ENCODE measurements at regions not wholly inside any gene's neighbourhood (a gene's known extent, or its start where the extent isn't known, plus 50 kb on each side); places are given as distances from the start of the nearest gene placed in this dataset.

DNA sequence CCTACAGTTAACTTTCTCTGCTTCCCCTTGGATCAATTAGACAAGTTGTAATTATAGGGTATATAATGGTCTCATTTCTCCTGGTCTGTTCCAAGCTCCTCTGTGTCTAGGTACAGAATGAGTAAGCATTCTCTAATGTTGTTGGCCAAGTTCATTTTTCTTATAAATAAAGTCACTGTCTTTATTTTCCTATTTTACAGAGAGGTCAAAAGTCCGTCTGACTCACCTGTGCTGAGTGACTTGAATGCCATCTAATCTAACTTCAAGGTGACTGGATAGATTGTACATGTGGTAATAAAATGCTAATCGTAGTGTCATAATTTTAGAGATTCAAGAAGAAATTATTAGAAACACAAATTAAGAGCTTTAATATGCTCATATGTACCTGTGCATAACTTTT lies 500.2 kb downstream of the PDCD6IP start:
- TF ChIP-seq, protein P1, sequence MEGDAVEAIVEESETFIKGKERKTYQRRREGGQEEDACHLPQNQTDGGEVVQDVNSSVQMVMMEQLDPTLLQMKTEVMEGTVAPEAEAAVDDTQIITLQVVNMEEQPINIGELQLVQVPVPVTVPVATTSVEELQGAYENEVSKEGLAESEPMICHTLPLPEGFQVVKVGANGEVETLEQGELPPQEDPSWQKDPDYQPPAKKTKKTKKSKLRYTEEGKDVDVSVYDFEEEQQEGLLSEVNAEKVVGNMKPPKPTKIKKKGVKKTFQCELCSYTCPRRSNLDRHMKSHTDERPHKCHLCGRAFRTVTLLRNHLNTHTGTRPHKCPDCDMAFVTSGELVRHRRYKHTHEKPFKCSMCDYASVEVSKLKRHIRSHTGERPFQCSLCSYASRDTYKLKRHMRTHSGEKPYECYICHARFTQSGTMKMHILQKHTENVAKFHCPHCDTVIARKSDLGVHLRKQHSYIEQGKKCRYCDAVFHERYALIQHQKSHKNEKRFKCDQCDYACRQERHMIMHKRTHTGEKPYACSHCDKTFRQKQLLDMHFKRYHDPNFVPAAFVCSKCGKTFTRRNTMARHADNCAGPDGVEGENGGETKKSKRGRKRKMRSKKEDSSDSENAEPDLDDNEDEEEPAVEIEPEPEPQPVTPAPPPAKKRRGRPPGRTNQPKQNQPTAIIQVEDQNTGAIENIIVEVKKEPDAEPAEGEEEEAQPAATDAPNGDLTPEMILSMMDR (conservative IDR thresholded peaks at IDR 0.05; ENCODE audit: low read length) = no peak
- no peak overlapping the region for H3K4me3 ChIP-seq (ENCODE audit: low read length)

DNA sequence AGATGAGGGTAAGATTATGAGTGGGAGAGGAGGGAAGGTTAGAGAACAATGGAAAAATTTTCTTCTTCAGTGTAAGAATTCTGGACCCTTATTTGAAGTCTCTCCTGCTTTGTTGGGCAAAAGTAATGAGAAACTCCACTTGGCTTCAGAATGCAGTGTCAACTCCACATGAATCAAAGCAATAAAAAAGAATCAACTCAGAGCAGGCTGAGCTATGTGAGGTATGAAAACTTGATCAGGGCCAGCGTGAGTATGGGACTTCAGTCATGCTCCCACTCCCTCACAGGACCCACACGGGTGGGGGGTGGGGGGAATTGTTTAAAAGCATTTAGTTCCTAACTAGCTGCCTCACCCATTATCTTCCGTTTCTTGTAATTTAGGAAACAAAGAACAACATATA lies 502.2 kb downstream of the PDCD6IP start:
- no peak for DNase-seq (ENCODE audit: low read depth)
- TF ChIP-seq, protein P1 (conservative IDR thresholded peaks at IDR 0.05; ENCODE audit: low read length) = no peak
- no peak overlapping the region for H3K4me3 ChIP-seq (ENCODE audit: low read length)

More for the DNA sequence above, 500.2 kb downstream of the PDCD6IP start:
- no peak for DNase-seq (ENCODE audit: low read depth)

DNA sequence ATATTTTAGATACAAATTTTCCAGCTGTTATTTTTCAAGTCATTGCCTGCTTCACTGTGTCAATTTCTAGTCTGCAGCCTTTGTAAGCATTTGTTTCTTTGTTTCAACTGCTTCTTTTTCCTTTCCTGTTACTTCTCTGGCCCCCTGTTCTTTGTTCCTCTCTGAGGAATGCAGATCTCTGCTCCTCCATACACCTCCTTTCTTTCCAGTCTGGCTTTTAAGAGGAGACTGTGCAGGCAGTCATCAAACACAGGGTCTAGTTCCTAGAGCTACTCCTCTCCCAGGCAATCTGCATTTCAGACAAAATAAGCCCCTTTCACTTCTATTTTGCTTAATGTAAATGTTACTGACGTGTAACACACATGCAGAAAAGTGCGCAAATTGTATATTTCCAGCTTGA lies 502.9 kb downstream of the PDCD6IP start:
- no peak overlapping the region for H3K4me3 ChIP-seq (ENCODE audit: low read length)
- TF ChIP-seq, protein P1 (conservative IDR thresholded peaks at IDR 0.05; ENCODE audit: low read length) = no peak
- no peak for DNase-seq (ENCODE audit: low read depth)

DNA sequence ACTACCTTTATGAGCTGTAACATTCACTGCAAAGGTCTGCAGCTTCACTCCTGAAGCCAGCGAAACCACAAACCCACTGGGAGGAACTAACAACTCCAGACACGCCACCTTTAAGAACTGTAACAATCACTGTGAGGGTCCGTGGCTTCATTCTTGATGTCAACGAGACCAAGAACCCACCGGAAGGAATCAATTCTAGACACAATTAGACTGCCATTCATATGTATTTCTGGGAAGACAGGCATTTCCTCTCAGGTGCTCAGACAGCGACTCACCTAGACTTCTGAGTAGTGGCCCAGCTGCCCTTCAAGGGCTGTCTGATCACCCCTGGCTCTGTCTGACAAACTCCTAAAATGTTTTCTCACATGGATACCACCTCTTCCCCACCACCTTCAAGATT lies 506.8 kb downstream of the PDCD6IP start:
- H3K4me3 ChIP-seq (ENCODE audit: low read length) = no peak overlapping the region
- no peak for DNase-seq (ENCODE audit: low read depth)
- TF ChIP-seq, protein P1 (conservative IDR thresholded peaks at IDR 0.05; ENCODE audit: low read length) = no peak

DNA sequence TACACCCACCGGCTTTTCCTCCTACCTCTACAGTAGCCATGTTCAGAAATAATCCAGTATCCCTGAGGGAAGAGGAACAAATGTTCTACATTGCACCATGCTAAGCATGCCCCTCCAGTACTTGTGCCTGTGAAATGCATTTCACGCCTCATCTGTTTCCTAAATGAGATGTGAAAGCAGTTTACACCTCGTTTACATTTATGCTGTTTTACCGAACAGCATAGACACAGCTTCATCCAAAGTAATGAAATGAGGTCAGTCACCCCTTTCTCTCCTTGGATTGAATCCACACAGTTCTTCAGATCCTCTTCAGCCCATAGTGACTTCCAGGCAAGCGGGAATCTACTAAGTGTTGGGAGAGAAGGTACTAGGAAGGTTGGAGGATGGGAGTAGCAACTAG lies 514.3 kb downstream of the PDCD6IP start:
- no peak overlapping the region for H3K4me3 ChIP-seq (ENCODE audit: low read length)
- DNase-seq (ENCODE audit: low read depth) = no peak
- TF ChIP-seq, protein P1 (conservative IDR thresholded peaks at IDR 0.05; ENCODE audit: low read length) = no peak

DNA sequence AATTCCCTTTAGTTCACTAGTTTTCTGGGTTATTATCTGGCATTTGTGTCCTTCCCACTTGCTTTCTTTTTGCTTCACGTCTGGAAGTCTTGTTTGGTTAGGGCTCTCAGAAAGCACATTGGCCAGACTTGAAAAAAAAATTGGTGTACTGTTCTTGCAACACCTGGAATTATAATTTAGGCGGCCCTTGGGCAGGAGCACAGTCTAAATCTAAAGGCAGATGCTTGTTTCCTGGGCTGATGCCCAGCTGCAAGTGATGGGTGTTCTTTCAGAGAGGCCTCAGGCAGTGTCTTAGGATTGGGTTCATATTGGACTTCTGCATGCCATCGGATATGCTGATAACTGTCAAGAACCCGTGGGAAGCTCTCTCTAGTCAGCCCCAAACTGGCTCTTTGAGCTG lies 521.5 kb downstream of the PDCD6IP start:
- H3K4me3 ChIP-seq (ENCODE audit: low read length) = no peak overlapping the region
- TF ChIP-seq, protein P1 (conservative IDR thresholded peaks at IDR 0.05; ENCODE audit: low read length) = no peak
- DNase-seq (ENCODE audit: low read depth) = no peak

DNA sequence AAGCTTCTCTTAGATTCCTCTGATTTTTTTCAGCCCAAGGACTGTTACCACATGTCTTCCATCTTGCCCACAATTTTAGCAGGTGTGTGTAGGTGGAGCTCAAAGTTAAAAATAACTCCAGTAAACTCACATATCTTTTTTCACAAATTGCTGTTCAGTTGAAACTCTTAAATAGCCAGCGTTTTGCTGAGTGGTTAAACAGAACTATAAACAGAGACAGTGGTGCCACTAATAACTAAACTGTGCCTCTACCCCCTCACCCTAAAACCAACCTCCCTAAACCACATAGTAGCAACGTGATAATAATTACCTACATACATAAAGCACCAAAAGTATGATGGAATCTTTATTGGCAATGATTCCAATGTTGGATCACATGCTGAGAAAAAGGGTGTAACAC lies 525.1 kb downstream of the PDCD6IP start:
- TF ChIP-seq, protein P1 (conservative IDR thresholded peaks at IDR 0.05; ENCODE audit: low read length) = no peak
- no peak overlapping the region for H3K4me3 ChIP-seq (ENCODE audit: low read length)
- DNase-seq (ENCODE audit: low read depth) = no peak

Data from AG10803 (cell line).